Osteocyte (in vitro differentiated cells): ENCODE measurements at regions not wholly inside any gene's neighbourhood (a gene's known extent, or its start where the extent isn't known, plus 50 kb on each side); places are given as distances from the start of the nearest gene placed in this dataset.

Source experiments
- DNase-seq: peaks from one replicate; pipeline ENCODE4 v3.0.0; 2021; ENCODE audit warnings: mixed read lengths; ENCODE audit not compliant: unreplicated experiment; ENCODE audit errors: extremely low spot score
- H3K27ac Mint-ChIP-seq: one replicate; pipeline ENCODE4 v1.8.0; 2021; ENCODE audit warnings: mild to moderate bottlenecking, mixed read lengths; ENCODE audit not compliant: unreplicated experiment
- H3K27me3 Mint-ChIP-seq: one replicate; pipeline ENCODE4 v1.8.0; 2021; ENCODE audit warnings: mixed read lengths; ENCODE audit not compliant: unreplicated experiment
- H3K36me3 Mint-ChIP-seq: one replicate; pipeline ENCODE4 v1.8.0; 2021; ENCODE audit warnings: mixed read lengths; ENCODE audit not compliant: unreplicated experiment
- H3K4me1 Mint-ChIP-seq: one replicate; pipeline ENCODE4 v1.8.0; 2021; ENCODE audit warnings: mixed read lengths; ENCODE audit not compliant: unreplicated experiment
- H3K4me3 Mint-ChIP-seq: one replicate; pipeline ENCODE4 v1.8.0; 2021; ENCODE audit warnings: mild to moderate bottlenecking, moderate library complexity, mixed read lengths; ENCODE audit not compliant: unreplicated experiment
- H3K9me3 Mint-ChIP-seq: one replicate; pipeline ENCODE4 v1.8.0; 2021; ENCODE audit warnings: mixed read lengths; ENCODE audit not compliant: unreplicated experiment
- TF ChIP-seq, protein P1 (sequence below): fragments of 200-600 bp; sonication (generic); IDR thresholded peaks from 2 replicates; pipeline ENCODE4 v1.5.0; 2021; ENCODE audit warnings: antibody characterized with exemption, mild to moderate bottlenecking, moderate library complexity

DNA sequence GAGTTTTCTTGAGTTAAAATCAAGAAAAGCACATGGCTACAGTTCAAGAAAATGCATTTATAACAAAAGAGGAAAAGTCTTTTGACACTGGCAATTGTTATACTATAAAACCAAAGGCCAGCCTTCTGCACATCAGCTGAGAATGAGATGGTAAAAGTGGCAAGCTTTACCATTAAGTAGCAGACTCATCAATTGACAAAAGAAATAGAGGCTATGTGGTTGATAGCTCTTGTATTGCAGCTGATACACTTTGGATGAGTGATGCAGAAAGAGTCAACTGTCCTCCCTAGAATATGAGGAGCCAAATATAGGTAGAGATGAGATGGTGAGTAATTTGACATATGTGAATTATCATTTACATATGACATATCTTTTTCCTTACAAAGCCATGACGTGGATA is 1100.9 kb upstream of the CDH6 start:
- TF ChIP-seq, protein P1, sequence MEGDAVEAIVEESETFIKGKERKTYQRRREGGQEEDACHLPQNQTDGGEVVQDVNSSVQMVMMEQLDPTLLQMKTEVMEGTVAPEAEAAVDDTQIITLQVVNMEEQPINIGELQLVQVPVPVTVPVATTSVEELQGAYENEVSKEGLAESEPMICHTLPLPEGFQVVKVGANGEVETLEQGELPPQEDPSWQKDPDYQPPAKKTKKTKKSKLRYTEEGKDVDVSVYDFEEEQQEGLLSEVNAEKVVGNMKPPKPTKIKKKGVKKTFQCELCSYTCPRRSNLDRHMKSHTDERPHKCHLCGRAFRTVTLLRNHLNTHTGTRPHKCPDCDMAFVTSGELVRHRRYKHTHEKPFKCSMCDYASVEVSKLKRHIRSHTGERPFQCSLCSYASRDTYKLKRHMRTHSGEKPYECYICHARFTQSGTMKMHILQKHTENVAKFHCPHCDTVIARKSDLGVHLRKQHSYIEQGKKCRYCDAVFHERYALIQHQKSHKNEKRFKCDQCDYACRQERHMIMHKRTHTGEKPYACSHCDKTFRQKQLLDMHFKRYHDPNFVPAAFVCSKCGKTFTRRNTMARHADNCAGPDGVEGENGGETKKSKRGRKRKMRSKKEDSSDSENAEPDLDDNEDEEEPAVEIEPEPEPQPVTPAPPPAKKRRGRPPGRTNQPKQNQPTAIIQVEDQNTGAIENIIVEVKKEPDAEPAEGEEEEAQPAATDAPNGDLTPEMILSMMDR: no peak
- H3K27ac Mint-ChIP-seq: no peak overlapping the region
- H3K27me3 Mint-ChIP-seq: no peaks in the 10 kb centered on the region
- H3K4me1 Mint-ChIP-seq: peaks cover 24% of the 10 kb centered on the region
- H3K36me3 Mint-ChIP-seq: peaks cover 18% of the 10 kb centered on the region
- DNase-seq: no peak
- peaks cover 21% of the 10 kb centered on the region for H3K9me3 Mint-ChIP-seq
- H3K4me3 Mint-ChIP-seq: no peak overlapping the region

DNA sequence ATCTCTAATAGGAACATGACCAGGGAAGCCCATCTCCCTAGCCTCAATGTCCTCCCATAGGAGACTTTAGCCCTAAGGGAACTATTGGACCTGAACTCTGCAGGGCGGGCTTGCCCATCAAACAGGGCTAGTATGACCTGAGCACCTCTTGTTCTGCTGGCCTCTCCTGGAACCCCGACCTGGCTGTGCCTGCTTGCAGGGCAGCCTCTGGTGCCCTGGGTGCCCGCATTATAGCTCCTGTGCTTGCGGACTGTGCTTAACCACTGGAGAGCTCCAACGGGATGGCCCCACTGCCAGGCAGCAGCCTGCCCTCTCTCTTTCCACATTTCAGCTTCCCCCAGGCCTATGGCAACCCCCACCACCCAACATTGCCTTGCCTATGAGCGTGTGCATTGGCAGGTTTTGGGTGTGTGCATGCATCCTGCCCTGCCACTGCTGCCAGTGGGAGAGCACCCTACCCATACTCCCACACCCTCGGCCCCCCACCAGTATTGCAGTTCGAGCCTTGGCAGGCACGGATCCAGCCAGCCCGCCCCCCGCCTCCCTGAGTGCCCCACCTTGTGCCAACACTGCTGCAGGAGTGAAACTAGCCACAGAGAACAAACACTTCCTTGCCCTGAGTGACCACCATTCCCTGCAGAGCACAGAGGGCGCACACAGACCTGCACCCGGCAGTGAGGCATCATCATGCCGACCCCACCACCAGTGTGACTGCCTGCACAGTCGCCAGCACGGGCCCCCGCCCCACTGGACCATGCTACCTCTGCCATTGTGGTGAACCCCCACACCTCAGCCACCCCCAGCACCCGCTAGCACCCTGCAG is 1123.8 kb upstream of the CDH6 start:
- peaks cover 7% of the 10 kb centered on the region for H3K9me3 Mint-ChIP-seq
- peaks cover 15% of the 10 kb centered on the region for H3K36me3 Mint-ChIP-seq
- peak overlapping the region; percentile 81 for H3K27ac Mint-ChIP-seq
- TF ChIP-seq, protein P1: no peak
- DNase-seq: no peak
- no peaks in the 10 kb centered on the region for H3K27me3 Mint-ChIP-seq
- H3K4me3 Mint-ChIP-seq: no peak overlapping the region
- peaks cover 39% of the 10 kb centered on the region for H3K4me1 Mint-ChIP-seq

DNA sequence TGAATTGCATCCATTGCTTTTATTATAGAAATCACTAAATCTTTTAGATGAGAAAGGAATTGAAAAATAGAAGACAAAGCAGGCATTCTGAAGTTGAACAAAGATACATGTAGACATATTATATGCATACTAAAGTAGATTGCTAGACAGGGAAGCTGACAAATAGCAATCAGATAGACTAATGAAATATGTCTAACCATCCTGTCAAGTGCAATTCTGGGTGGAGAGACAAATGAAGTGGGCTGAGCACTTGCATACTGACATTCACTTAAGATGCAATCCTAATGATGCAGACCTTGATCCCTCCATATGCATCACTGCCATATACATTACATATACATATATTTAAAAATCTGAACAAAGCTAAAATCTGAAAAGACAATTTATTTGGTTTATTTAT is 1130.0 kb upstream of the CDH6 start:
- H3K27ac Mint-ChIP-seq: no peak overlapping the region
- H3K4me3 Mint-ChIP-seq: no peak overlapping the region
- H3K9me3 Mint-ChIP-seq: peaks cover 13% of the 10 kb centered on the region
- DNase-seq: no peak
- H3K36me3 Mint-ChIP-seq: no peaks in the 10 kb centered on the region
- TF ChIP-seq, protein P1: no peak
- H3K4me1 Mint-ChIP-seq: peaks cover 33% of the 10 kb centered on the region
- H3K27me3 Mint-ChIP-seq: no peaks in the 10 kb centered on the region

DNA sequence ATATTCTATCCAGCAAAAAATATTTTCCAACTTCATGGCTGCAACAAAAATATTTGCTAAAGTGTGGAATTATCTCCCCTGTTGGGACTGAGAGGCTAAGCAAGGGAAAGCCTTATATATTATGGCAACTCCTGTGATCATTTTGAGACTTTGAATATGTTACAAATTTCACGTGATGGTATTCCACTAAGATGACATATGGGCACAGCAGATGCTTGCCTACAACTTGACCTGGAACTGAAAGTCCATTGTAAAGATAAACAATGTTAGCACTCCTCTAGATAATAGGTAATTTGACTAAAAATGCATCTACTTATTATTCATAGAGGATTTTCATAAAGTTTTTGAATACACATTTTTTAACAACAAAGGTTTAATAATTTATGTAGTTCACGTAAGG is 1141.5 kb upstream of the CDH6 start:
- H3K4me1 Mint-ChIP-seq: peaks cover 42% of the 10 kb centered on the region
- H3K27ac Mint-ChIP-seq: peak overlapping the region; percentile 79
- no peak for DNase-seq
- TF ChIP-seq, protein P1: no peak
- H3K9me3 Mint-ChIP-seq: peaks cover 11% of the 10 kb centered on the region
- H3K36me3 Mint-ChIP-seq: peaks cover 3% of the 10 kb centered on the region
- no peak overlapping the region for H3K4me3 Mint-ChIP-seq
- no peaks in the 10 kb centered on the region for H3K27me3 Mint-ChIP-seq

DNA sequence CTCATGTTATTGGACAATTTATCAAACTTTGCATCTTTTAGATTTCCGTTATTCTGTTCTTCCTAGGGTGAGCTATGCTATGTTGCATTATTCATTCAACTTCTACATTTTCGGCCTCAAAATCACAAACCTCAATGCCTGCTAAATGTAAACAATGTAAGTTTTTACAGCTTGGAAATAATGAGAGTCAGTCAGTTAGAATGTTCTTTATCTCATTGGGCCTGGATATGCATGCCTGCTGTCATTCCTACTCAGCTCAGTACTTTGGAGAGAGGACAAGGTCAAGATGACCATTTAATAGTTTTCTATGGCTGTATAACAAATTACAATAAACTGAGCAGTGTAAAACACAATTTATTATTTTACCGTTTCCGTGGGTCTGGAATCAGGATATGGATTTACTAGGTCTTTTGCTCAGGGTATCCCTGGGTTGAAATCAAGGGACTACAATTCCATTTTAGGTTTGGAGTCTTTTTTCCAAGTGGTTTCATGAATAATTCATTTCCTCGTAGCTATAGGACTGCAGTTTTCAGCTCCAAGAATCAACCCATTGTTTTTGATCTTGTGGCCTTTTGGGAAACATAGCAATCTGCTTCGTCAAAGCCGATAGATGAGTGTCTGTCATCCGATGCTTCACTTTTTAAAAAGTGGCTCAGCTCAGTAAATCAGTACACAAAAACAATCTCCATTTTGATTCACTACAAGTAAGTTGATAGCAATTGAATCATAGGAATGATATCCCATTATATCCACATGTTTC is 1143.2 kb upstream of the CDH6 start:
- peaks cover 7% of the 10 kb centered on the region for H3K9me3 Mint-ChIP-seq
- H3K27ac Mint-ChIP-seq: peak overlapping the region; percentile 84
- no peak overlapping the region for H3K4me3 Mint-ChIP-seq
- no peak for DNase-seq
- H3K36me3 Mint-ChIP-seq: peaks cover 12% of the 10 kb centered on the region
- TF ChIP-seq, protein P1: no peak
- H3K27me3 Mint-ChIP-seq: no peaks in the 10 kb centered on the region
- peaks cover 58% of the 10 kb centered on the region for H3K4me1 Mint-ChIP-seq
